A549 (cell line): ENCODE measurements at regions not wholly inside any gene's neighbourhood (a gene's known extent, or its start where the extent isn't known, plus 50 kb on each side); places are given as distances from the start of the nearest gene placed in this dataset.

Source experiments
- ATAC-seq, 2 experiments: fragments of 200-7000 bp in 1 of 2; fragments of >200 bp in 1 of 2; cut with Nextera tagmentation in 1 of 2; cut with Tn5 transposase in 1 of 2; 3 replicates each; pipeline versions ENCODE4 v1.8.0 to v1.9.1; 2018 to 2020; ENCODE audit warnings: mild to moderate bottlenecking in 1 of 2, moderate library complexity in 1 of 2
- CTCF ChIA-PET: fragments of 300-600 bp; sonication (Branson Sonifier 250); formaldehyde crosslinking; extraction: SDS; loops from one replicate; lab custom pipeline; 2021; ENCODE audit warnings: antibody characterized with exemption, inconsistent platforms; lab: Yijun Ruan, JAX
- POLR2A ChIA-PET: fragments of 350-600 bp; formaldehyde crosslinking; extraction: SDS; loops from one replicate; lab custom pipeline; 2021; ENCODE audit warnings: antibody characterized with exemption, inconsistent platforms; lab: Yijun Ruan, JAX
- DNase-seq, 2 experiments: peaks; one replicate each; pipeline versions ENCODE4 v3.0.0 to v3.0.0-alpha.2; 2011 to 2016; ENCODE audit warnings: low read depth in 1 of 2, low spot score in 1 of 2
- FAIRE-seq: peaks from 2 replicates; lab custom pipeline; 2011; peaks lifted over from hg19 to GRCh38; lab: Jason Lieb, UNC
- H3K27ac ChIP-seq, 2 experiments: fragments of >200 bp; sonication (Bioruptor Twin); formaldehyde crosslinking; 3 replicates each; pipeline ENCODE4 v1.5.1; 2016 to 2017
- H3K4me1 ChIP-seq: fragments of >200 bp; sonication (Bioruptor Twin); formaldehyde crosslinking; 3 replicates; pipeline ENCODE4 v1.6.1; 2016
- H3K4me2 ChIP-seq: fragments of >200 bp; sonication (Bioruptor Twin); formaldehyde crosslinking; 3 replicates; pipeline ENCODE4 v1.6.1; 2016
- H3K4me3 ChIP-seq: fragments of >200 bp; sonication (Bioruptor Twin); formaldehyde crosslinking; 3 replicates; pipeline ENCODE4 v1.5.1; 2016
- H3K9me3 ChIP-seq: fragments of >200 bp; sonication (Bioruptor Twin); formaldehyde crosslinking; 3 replicates; pipeline ENCODE4 v1.6.1; 2016
- BHLHE40 ChIP-seq: IDR thresholded peaks from 2 replicates; pipeline ENCODE4 v1.6.1; 2012; ENCODE audit warnings: low read depth, low read length, inconsistent platforms
- CHD2 ChIP-seq: fragments of 150-350 bp; IDR thresholded peaks from 2 replicates; pipeline ENCODE4 v1.6.1; 2014; ENCODE audit warnings: low read length; ENCODE audit not compliant: partially characterized antibody
- CHD4 ChIP-seq: fragments of 200-600 bp; sonication (generic); IDR thresholded peaks from 2 replicates; pipeline ENCODE4 v1.6.1; 2016; ENCODE audit warnings: antibody characterized with exemption, mild to moderate bottlenecking, borderline replicate concordance
- EHF ChIP-seq: fragments of 250-450 bp; sonication (Bioruptor Pico); IDR thresholded peaks from 2 replicates; pipeline ENCODE4 v1.5.0; 2020; ENCODE audit warnings: mild to moderate bottlenecking
- EP300 ChIP-seq, 2 experiments: fragments of >200 bp; sonication (Bioruptor Twin); formaldehyde crosslinking; IDR thresholded peaks; 2 replicates in 1 of 2; 3 replicates in 1 of 2; pipeline ENCODE4 v1.6.1; 2016 to 2017
- FOSL2 ChIP-seq, 2 experiments: fragments of 450-650 bp in 1 of 2; fragments of >200 bp in 1 of 2; sonication (Bioruptor Twin) in 1 of 2; formaldehyde crosslinking; IDR thresholded peaks; 2 replicates each; pipeline versions ENCODE4 v1.5.0 to v1.6.1; 2016 to 2020; ENCODE audit warnings: mild to moderate bottlenecking in 1 of 2, moderate library complexity in 1 of 2
- FOXS1 ChIP-seq: fragments of 250-450 bp; sonication (Bioruptor Pico); IDR thresholded peaks from 2 replicates; pipeline ENCODE4 v1.5.0; 2020; ENCODE audit warnings: mild to moderate bottlenecking, moderate library complexity
- GATA3 ChIP-seq: IDR thresholded peaks from 2 replicates; pipeline ENCODE4 v1.6.1; 2012; ENCODE audit warnings: borderline replicate concordance
- HDAC2 ChIP-seq: fragments of 200-600 bp; sonication (generic); IDR thresholded peaks from 2 replicates; pipeline ENCODE4 v1.6.1; 2016
- HMGXB4 ChIP-seq: fragments of 250-450 bp; sonication (Bioruptor Pico); IDR thresholded peaks from 2 replicates; pipeline ENCODE4 v1.5.0; 2021; ENCODE audit warnings: mild to moderate bottlenecking, moderate library complexity, borderline replicate concordance
- HOXB5 ChIP-seq: fragments of 250-450 bp; sonication (Bioruptor Pico); IDR thresholded peaks from 2 replicates; pipeline ENCODE4 v1.5.0; 2020; ENCODE audit warnings: mild to moderate bottlenecking, moderate library complexity
- JUNB ChIP-seq: fragments of >200 bp; sonication (Bioruptor Twin); formaldehyde crosslinking; IDR thresholded peaks from 2 replicates; pipeline ENCODE4 v1.6.1; 2016
- KDM5A ChIP-seq: fragments of 200-600 bp; sonication (generic); IDR thresholded peaks from 2 replicates; pipeline ENCODE4 v1.6.1; 2016; ENCODE audit warnings: antibody characterized with exemption, mild to moderate bottlenecking
- MYC ChIP-seq: IDR thresholded peaks from 2 replicates; pipeline ENCODE4 v1.6.1; 2012; ENCODE audit warnings: mild to moderate bottlenecking, inconsistent platforms, low read length, improper control_type of control experiment, borderline replicate concordance
- NPAS2 ChIP-seq: fragments of 250-450 bp; sonication (Bioruptor Pico); IDR thresholded peaks from 2 replicates; pipeline ENCODE4 v1.8.0; 2022; ENCODE audit warnings: mild to moderate bottlenecking, moderate library complexity, borderline replicate concordance
- NR3C1 ChIP-seq: fragments of >200 bp; sonication (Bioruptor Twin); formaldehyde crosslinking; IDR thresholded peaks from 3 replicates; pipeline ENCODE4 v1.6.1; 2017
- PHF8 ChIP-seq: fragments of 200-600 bp; sonication (generic); IDR thresholded peaks from 2 replicates; pipeline ENCODE4 v1.6.1; 2016; ENCODE audit warnings: low read depth, mild to moderate bottlenecking, antibody characterized with exemption, moderate library complexity, borderline replicate concordance
- RAD21 ChIP-seq, 2 experiments: fragments of >200 bp in 1 of 2; sonication (Bioruptor Twin) in 1 of 2; formaldehyde crosslinking in 1 of 2; IDR thresholded peaks in 1 of 2; conservative IDR thresholded peaks in 1 of 2; 2 replicates in 1 of 2; 3 replicates in 1 of 2; pipeline ENCODE4 v1.6.1; 2012 to 2018; ENCODE audit warnings: inconsistent platforms in 1 of 2
- RARB ChIP-seq: fragments of 250-450 bp; sonication (Bioruptor Pico); IDR thresholded peaks from 2 replicates; pipeline ENCODE4 v1.8.0; 2021; ENCODE audit warnings: mild to moderate bottlenecking, moderate library complexity
- REST ChIP-seq: fragments of 200-600 bp; sonication (generic); IDR thresholded peaks from 2 replicates; pipeline ENCODE4 v1.6.1; 2016; ENCODE audit warnings: antibody characterized with exemption, mild to moderate bottlenecking, moderate library complexity
- RFX5 ChIP-seq: fragments of 450-650 bp; IDR thresholded peaks from 2 replicates; pipeline ENCODE4 v1.7.1; 2014; ENCODE audit warnings: antibody characterized with exemption, mild to moderate bottlenecking, moderate library complexity
- USF2 ChIP-seq: fragments of 450-650 bp; IDR thresholded peaks from 2 replicates; pipeline ENCODE4 v1.6.1; 2014; ENCODE audit warnings: antibody characterized with exemption
- ZFP36 ChIP-seq: fragments of 450-650 bp; IDR thresholded peaks from 2 replicates; pipeline ENCODE4 v1.6.1; 2014; ENCODE audit warnings: borderline replicate concordance; ENCODE audit not compliant: partially characterized antibody
- ZSCAN20 ChIP-seq: fragments of 250-450 bp; sonication (Bioruptor Pico); IDR thresholded peaks from 2 replicates; pipeline ENCODE4 v1.8.0; 2022; ENCODE audit warnings: mild to moderate bottlenecking, moderate library complexity
- WGBS: methylation state at CpG from one replicate; pipeline ENCODE4 v1.1.6; 2017; ENCODE audit errors: missing lambda C conversion rate; 5-methylcytosine and 5-hydroxymethylcytosine counted together
- TF ChIP-seq, protein P1 (sequence below): IDR thresholded peaks from 2 replicates; pipeline ENCODE4 v1.6.1; 2012
- TF ChIP-seq, protein P2 (sequence below): fragments of >200 bp; sonication (Bioruptor Twin); formaldehyde crosslinking; IDR thresholded peaks from 2 replicates; pipeline ENCODE4 v1.6.1; 2016
- TF ChIP-seq, protein P3 (sequence below): fragments of 250-450 bp; sonication (Bioruptor Pico); IDR thresholded peaks from 2 replicates; pipeline ENCODE4 v1.5.0; 2020; ENCODE audit warnings: low read depth, mild to moderate bottlenecking, moderate library complexity
- TF ChIP-seq, protein P4 (sequence below): fragments of >200 bp; sonication (Bioruptor Twin); formaldehyde crosslinking; IDR thresholded peaks from 3 replicates; pipeline ENCODE4 v1.6.1; 2016

- DNase-seq (no peak), FAIRE-seq (no peak), ATAC-seq (no peak)
- ChIA-PET CTCF (no interaction called here), POLR2A (no interaction called here)
- H3K4me1 ChIP-seq: no peaks in the 10 kb centered on the region
- TF ChIP-seq PHF8 (no peak), MYC (no peak), HDAC2 (no peak), HMGXB4 (CRISPR knock-in tag) (no peak), NPAS2 (CRISPR knock-in tag) (no peak), CHD4 (no peak), FOSL2 (IDR thresholded peaks at IDR 0.05) (no peak), FOSL2 (CRISPR knock-in tag; IDR thresholded peaks at IDR 0.05) (no peak), KDM5A (no peak), FOXS1 (CRISPR knock-in tag) (no peak), EP300 (IDR thresholded peaks at IDR 0.05) (no peak), USF2 (no peak), NR3C1 (no peak), RARB (CRISPR knock-in tag) (no peak), ZSCAN20 (CRISPR knock-in tag) (no peak), GATA3 (no peak), RAD21 (conservative IDR thresholded peaks at IDR 0.05 in 1 of 2, IDR thresholded peaks at IDR 0.05 in 1 of 2) (no peak), ZFP36 (no peak)
- TF ChIP-seq, protein P1, sequence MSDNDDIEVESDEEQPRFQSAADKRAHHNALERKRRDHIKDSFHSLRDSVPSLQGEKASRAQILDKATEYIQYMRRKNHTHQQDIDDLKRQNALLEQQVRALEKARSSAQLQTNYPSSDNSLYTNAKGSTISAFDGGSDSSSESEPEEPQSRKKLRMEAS: no peak
- TF ChIP-seq, protein P2, sequence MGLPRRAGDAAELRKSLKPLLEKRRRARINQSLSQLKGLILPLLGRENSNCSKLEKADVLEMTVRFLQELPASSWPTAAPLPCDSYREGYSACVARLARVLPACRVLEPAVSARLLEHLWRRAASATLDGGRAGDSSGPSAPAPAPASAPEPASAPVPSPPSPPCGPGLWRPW: no peak
- TF ChIP-seq, protein P3, sequence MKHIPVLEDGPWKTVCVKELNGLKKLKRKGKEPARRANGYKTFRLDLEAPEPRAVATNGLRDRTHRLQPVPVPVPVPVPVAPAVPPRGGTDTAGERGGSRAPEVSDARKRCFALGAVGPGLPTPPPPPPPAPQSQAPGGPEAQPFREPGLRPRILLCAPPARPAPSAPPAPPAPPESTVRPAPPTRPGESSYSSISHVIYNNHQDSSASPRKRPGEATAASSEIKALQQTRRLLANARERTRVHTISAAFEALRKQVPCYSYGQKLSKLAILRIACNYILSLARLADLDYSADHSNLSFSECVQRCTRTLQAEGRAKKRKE (CRISPR knock-in tag): no peak
- no peak overlapping the region for H3K4me2 ChIP-seq
- 35% methylated on average over 5 of the region's 5 CpGs for WGBS
- no peak overlapping the region for H3K4me3 ChIP-seq
- H3K27ac ChIP-seq: no peak overlapping the region
- H3K9me3 ChIP-seq: no peaks in the 10 kb centered on the region
These were observed 189.0 kb upstream of the RGS18 start for GRCh38 chr1:191969290-191969689.

DNA sequence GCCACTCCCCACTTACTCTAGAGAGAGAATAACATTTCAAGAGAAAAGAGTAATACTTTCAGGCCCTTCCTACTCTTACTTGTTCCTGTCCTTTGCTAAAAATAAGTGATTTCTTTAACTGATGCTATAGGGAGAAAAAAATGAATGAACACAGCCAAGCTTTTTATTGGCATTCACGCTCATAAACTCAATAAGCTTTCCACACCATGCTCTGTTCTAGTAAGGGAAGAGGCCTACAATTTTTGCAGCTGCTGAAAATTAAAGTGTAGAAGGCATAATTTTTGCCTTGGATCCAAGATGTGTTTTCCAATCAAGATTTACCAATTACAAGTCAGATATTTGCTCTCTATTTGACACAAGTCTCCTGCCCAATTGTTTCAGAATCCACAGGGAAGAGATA, 188.1 kb upstream of the RGS18 start:
- POLR2A ChIA-PET: no interaction called here
- FAIRE-seq: no peak
- no peak overlapping the region for H3K27ac ChIP-seq
- no peaks in the 10 kb centered on the region for H3K4me1 ChIP-seq
- H3K9me3 ChIP-seq: no peaks in the 10 kb centered on the region
- no peak overlapping the region for H3K4me2 ChIP-seq
- no peak overlapping the region for H3K4me3 ChIP-seq
- 56% methylated on average over 1 of the region's 1 CpG for WGBS
- no peak for ATAC-seq
- TF ChIP-seq EHF (CRISPR knock-in tag) (no peak), RFX5 (no peak), BHLHE40 (no peak), JUNB (no peak), ZSCAN20 (CRISPR knock-in tag) (no peak), FOSL2 (IDR thresholded peaks at IDR 0.05) (no peak), FOSL2 (CRISPR knock-in tag; IDR thresholded peaks at IDR 0.05) (no peak), REST (no peak), HOXB5 (CRISPR knock-in tag) (no peak), CHD2 (no peak), HDAC2 (no peak), MYC (no peak)
- TF ChIP-seq, protein P4, sequence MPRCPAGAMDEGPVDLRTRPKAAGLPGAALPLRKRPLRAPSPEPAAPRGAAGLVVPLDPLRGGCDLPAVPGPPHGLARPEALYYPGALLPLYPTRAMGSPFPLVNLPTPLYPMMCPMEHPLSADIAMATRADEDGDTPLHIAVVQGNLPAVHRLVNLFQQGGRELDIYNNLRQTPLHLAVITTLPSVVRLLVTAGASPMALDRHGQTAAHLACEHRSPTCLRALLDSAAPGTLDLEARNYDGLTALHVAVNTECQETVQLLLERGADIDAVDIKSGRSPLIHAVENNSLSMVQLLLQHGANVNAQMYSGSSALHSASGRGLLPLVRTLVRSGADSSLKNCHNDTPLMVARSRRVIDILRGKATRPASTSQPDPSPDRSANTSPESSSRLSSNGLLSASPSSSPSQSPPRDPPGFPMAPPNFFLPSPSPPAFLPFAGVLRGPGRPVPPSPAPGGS: no peak
- TF ChIP-seq, protein P3 (CRISPR knock-in tag): no peak
- TF ChIP-seq, all 56 proteins: peak for 0
- no peak for DNase-seq
- CTCF ChIA-PET: interaction anchor here (1.3 kb wide), 1 partner anchor 24 kb away, joined by 3 read pairs; no protein-coding TSS in a partner anchor
